ENCODE measurements at regions not wholly inside any gene's neighbourhood (a gene's known extent, or its start where the extent isn't known, plus 50 kb on each side); places are given as distances from the start of the nearest gene placed in this dataset.

DNA sequence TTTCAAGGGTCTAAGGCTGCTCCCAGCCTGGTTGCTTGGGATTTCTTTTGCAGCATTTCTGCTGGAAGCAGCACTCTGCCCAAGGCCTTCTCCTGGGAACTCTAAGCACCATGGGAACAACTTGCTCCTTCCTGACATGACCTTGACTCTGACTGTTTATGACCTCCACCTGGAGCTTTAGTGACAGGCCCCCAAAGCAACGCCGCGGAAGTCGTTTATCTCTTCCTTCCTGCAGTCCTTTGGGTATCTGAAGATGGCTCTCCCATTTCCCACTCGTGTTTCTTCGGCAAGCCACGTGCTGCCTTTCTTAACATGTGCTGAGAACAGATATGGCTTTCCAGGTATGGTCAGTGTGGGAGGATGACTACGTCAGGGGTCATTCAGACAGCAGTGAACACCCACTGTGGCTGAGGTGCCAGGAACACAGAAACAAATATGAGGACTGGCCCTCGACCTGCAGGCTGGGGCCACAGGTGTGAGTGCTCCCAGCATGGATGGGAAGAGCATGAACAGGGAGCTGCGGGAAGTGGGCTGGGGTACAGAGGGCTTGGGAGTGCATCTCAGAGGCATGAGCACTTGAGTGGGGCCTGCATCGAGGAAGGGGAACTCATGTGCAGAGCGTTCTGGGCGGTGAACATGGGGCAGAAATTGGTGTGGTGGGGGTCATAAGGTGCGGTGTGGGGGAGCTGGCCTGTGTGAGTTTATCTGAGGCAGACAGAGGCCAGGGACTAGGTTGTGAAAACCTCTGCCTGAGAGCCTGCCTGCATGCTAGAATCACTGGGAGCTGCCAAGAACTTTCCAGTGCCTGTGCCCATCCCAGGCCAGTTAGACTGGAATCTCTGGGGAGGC lies 140.5 kb downstream of the TSN start:
- TF ChIP-seq, protein P1, sequence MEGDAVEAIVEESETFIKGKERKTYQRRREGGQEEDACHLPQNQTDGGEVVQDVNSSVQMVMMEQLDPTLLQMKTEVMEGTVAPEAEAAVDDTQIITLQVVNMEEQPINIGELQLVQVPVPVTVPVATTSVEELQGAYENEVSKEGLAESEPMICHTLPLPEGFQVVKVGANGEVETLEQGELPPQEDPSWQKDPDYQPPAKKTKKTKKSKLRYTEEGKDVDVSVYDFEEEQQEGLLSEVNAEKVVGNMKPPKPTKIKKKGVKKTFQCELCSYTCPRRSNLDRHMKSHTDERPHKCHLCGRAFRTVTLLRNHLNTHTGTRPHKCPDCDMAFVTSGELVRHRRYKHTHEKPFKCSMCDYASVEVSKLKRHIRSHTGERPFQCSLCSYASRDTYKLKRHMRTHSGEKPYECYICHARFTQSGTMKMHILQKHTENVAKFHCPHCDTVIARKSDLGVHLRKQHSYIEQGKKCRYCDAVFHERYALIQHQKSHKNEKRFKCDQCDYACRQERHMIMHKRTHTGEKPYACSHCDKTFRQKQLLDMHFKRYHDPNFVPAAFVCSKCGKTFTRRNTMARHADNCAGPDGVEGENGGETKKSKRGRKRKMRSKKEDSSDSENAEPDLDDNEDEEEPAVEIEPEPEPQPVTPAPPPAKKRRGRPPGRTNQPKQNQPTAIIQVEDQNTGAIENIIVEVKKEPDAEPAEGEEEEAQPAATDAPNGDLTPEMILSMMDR (IDR thresholded peaks at IDR 0.05): no peak
- TF ChIP-seq EP300 (IDR thresholded peaks at IDR 0.05): no peak
- no peak for TF ChIP-seq POLR2A (IDR thresholded peaks at IDR 0.05)

Measured in ovary (tissue), 3 donors.